ENCODE measurements at regions not wholly inside any gene's neighbourhood (a gene's known extent, or its start where the extent isn't known, plus 50 kb on each side); places are given as distances from the start of the nearest gene placed in this dataset.

DNA sequence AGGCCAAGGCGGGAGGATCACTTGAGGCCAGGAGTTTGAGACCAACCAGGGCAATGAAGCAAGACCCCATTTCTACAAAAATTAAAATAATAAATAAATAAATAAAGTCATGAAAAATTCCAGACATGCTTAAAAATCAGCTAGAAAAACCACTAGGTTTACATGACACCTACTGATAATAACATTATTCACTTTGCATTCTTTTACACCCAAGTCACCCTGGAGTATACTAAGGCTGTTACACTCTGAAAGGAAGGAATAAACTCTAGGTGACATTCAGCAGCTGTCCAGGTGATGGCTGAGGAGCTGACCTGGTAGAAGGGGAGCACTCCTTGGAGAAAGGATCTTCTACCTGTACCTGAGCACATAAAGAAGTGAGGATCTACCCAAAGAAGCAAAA is 179.2 kb downstream of the ZNF281 start (continued):
- TF ChIP-seq CHD7 (IDR thresholded peaks at IDR 0.05; ENCODE audit: insufficient replicate concordance, low read length) (no peak), TAF7 (optimal IDR thresholded peaks at IDR 0.05; ENCODE audit: borderline replicate concordance, low read depth, low read length) (no peak), KDM5A (IDR thresholded peaks at IDR 0.05; ENCODE audit: low read length) (no peak), CHD2 (IDR thresholded peaks at IDR 0.05; ENCODE audit: low read length) (no peak), HDAC2 (IDR thresholded peaks at IDR 0.05; ENCODE audit: borderline replicate concordance in 1 of 2, low read depth in 2 of 2, low read length in 2 of 2) (no peak), CTBP2 (IDR thresholded peaks at IDR 0.05; ENCODE audit: borderline replicate concordance, insufficient read depth, insufficient read length, low read length) (no peak), CHD1 (IDR thresholded peaks at IDR 0.05; ENCODE audit: low read depth, low read length) (no peak), JUN (IDR thresholded peaks at IDR 0.05; ENCODE audit: low read depth, low read length) (no peak), CREB1 (IDR thresholded peaks at IDR 0.05) (no peak), KDM1A (IDR thresholded peaks at IDR 0.05; ENCODE audit: borderline replicate concordance, low read length) (no peak), SUZ12 (IDR thresholded peaks at IDR 0.05; ENCODE audit: low read length) (no peak)
- TF ChIP-seq, protein P1, sequence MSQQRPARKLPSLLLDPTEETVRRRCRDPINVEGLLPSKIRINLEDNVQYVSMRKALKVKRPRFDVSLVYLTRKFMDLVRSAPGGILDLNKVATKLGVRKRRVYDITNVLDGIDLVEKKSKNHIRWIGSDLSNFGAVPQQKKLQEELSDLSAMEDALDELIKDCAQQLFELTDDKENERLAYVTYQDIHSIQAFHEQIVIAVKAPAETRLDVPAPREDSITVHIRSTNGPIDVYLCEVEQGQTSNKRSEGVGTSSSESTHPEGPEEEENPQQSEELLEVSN (IDR thresholded peaks at IDR 0.05), result no peak

Measured in H1 (cell line).